HL-60 (cell line): ENCODE measurements at regions not wholly inside any gene's neighbourhood (a gene's known extent, or its start where the extent isn't known, plus 50 kb on each side); places are given as distances from the start of the nearest gene placed in this dataset.

Source experiments
- DNase-seq, 2 experiments: peaks; one replicate each; pipeline ENCODE4 v3.0.0-alpha.2; 2010 to 2020; ENCODE audit warnings: low read depth in 1 of 2, low spot score in 1 of 2
- H3K27ac ChIP-seq: fragments of 250-450 bp; sonication (Bioruptor Pico); replicated peaks from 2 replicates; pipeline ENCODE4 v1.5.1; 2020; ENCODE audit warnings: mild to moderate bottlenecking, moderate library complexity
- H3K27me3 ChIP-seq: fragments of 250-450 bp; sonication (Bioruptor Pico); 2 replicates; pipeline ENCODE4 v1.5.1; 2021; ENCODE audit warnings: mild to moderate bottlenecking, moderate library complexity; ENCODE audit not compliant: insufficient read depth, poor library complexity, severe bottlenecking
- H3K4me3 ChIP-seq: replicated peaks from 2 replicates; pipeline ENCODE4 v1.5.1; 2011; ENCODE audit warnings: mild to moderate bottlenecking, control low read depth, low read length; ENCODE audit not compliant: insufficient read depth
- CTCF ChIP-seq: IDR thresholded peaks from one replicate; pipeline ENCODE4 v1.5.1; 2011; ENCODE audit warnings: low read length, control low read depth, inconsistent platforms; ENCODE audit not compliant: insufficient read depth
- GABPA ChIP-seq: IDR thresholded peaks from 2 replicates; pipeline ENCODE4 v1.6.1; 2012; ENCODE audit warnings: low read depth
- POLR2AphosphoS5 ChIP-seq: IDR thresholded peaks from 2 replicates; pipeline ENCODE4 v1.6.1; 2012; ENCODE audit warnings: low read depth
- REST ChIP-seq: IDR thresholded peaks from 2 replicates; pipeline ENCODE4 v1.6.1; 2012; ENCODE audit warnings: low read depth; ENCODE audit not compliant: insufficient replicate concordance
- SPI1 ChIP-seq: IDR thresholded peaks from 2 replicates; pipeline ENCODE4 v1.6.1; 2012; ENCODE audit warnings: low read depth, mild to moderate bottlenecking, borderline replicate concordance

DNA sequence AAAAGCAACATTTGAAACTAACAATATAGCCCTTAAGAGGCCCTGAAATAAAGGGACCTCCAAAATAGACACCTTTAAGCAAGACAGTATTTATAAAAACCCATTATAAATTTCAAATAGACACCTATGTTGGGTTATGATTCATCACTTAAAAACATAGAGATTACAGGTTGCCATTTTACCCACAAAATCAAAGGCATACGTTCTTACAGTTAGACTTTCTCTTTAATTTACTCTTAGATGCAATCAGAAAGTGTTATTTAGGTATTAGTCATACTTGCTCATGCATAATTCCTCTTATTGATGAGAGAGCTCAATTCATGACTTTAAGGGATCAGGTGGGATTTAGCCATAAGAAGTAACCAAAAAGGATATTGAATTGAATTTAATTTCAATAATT is 51.5 kb upstream of the TMEM200A start:
- Histone ChIP-seq H3K27me3 (no peaks in the 10 kb centered on the region), H3K27ac (no peak overlapping the region), H3K4me3 (no peak overlapping the region)
- TF ChIP-seq CTCF (no peak), POLR2AphosphoS5 (no peak), REST (no peak), GABPA (no peak)
- no peak for DNase-seq

DNA sequence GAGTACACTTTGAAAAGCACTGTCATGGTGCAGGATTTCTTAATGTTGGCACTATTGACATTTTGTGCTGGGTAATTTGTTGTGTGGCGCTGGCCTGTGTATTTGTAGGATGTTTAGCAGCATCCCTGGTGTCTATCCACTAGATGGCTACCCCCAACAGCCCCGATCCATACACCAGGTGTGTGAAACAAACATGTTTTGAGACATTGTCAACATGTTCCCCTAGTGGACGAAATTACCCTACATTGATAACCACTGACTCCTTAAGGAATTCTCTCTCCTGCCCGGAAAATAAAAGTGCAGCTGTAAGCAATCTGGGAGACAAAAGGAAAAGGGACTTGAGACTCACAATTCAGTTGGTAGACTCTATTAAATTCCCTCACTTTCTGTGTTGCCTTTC is 52.6 kb upstream of the TMEM200A start:
- no peak overlapping the region for H3K27ac ChIP-seq
- TF ChIP-seq SPI1, result no peak
- TF ChIP-seq REST, result no peak
- TF ChIP-seq GABPA, result no peak
- TF ChIP-seq POLR2AphosphoS5, result no peak
- TF ChIP-seq CTCF, result no peak
- H3K4me3 ChIP-seq, result no peak overlapping the region
- H3K27me3 ChIP-seq, result no peaks in the 10 kb centered on the region
- DNase-seq, result no peak

- no peaks in the 10 kb centered on the region for H3K27me3 ChIP-seq
- TF ChIP-seq REST (no peak), GABPA (no peak), POLR2AphosphoS5 (no peak), CTCF (no peak), SPI1 (no peak)
- DNase-seq, result no peak
- no peak overlapping the region for H3K4me3 ChIP-seq
- H3K27ac ChIP-seq, result no peak overlapping the region
Measured at GRCh38 chr6:130309028-130309427, 56.8 kb upstream of the TMEM200A start.
